CD14-positive monocyte (primary cell): ENCODE measurements at regions not wholly inside any gene's neighbourhood (a gene's known extent, or its start where the extent isn't known, plus 50 kb on each side); places are given as distances from the start of the nearest gene placed in this dataset.

Source experiments
- DNase-seq, 3 donors: peaks; one replicate each; pipeline ENCODE4 v3.0.0-alpha.2; 2011 to 2022
- H2AFZ ChIP-seq: 2 replicates; pipeline ENCODE4 v1.6.0; 2012; ENCODE audit warnings: mild to moderate bottlenecking, low read depth, low read length, inconsistent platforms; ENCODE audit not compliant: insufficient read depth, poor library complexity, severe bottlenecking
- H3K27ac ChIP-seq, 2 donors: 1 replicate in 1 of 2; 2 replicates in 1 of 2; pipeline ENCODE4 v1.5.1; 2012 to 2013; ENCODE audit warnings: low read length in 2 of 2, control low read depth in 1 of 2, inconsistent platforms in 1 of 2, low read depth in 1 of 2, mild to moderate bottlenecking in 1 of 2
- H3K27me3 ChIP-seq, 2 donors: one replicate each; pipeline versions ENCODE4 v1.6.0 to v1.6.1; 2011 to 2013; ENCODE audit warnings: low read length in 2 of 2; ENCODE audit not compliant: control insufficient read depth in 2 of 2, insufficient read depth in 2 of 2
- H3K36me3 ChIP-seq, 2 donors: replicated peaks in 1 of 2; 1 replicate in 1 of 2; 2 replicates in 1 of 2; pipeline versions ENCODE4 v1.5.1 to v1.6.1; 2012 to 2013; ENCODE audit warnings: low read length in 2 of 2, control low read depth in 1 of 2, inconsistent platforms in 1 of 2, mild to moderate bottlenecking in 1 of 2; ENCODE audit not compliant: insufficient read depth in 2 of 2, control insufficient read depth in 1 of 2
- H3K4me1 ChIP-seq, 2 donors: 1 replicate in 1 of 2; 2 replicates in 1 of 2; pipeline versions ENCODE4 v1.5.1 to v1.6.1; 2012 to 2013; ENCODE audit warnings: low read length in 2 of 2, control low read depth in 1 of 2, inconsistent platforms in 1 of 2, mild to moderate bottlenecking in 1 of 2, moderate library complexity in 1 of 2; ENCODE audit not compliant: insufficient read depth in 2 of 2, control insufficient read depth in 1 of 2
- H3K4me2 ChIP-seq: replicated peaks from 2 replicates; pipeline ENCODE3; 2012; ENCODE audit warnings: low read length, moderate library complexity, mild to moderate bottlenecking; ENCODE audit not compliant: poor library complexity, severe bottlenecking; ENCODE audit errors: extremely low read depth
- H3K4me3 ChIP-seq, 3 experiments: fragments of 200-600 bp in 1 of 3; sonication (generic) in 1 of 3; replicated peaks in 1 of 3; 1 replicate in 2 of 3; 2 replicates in 1 of 3; pipeline ENCODE4 v1.5.1; 2011 to 2013; ENCODE audit warnings: low read length in 3 of 3, mild to moderate bottlenecking in 3 of 3, control low read depth in 2 of 3, low read depth in 2 of 3, inconsistent platforms in 1 of 3, moderate library complexity in 1 of 3
- H3K79me2 ChIP-seq: 2 replicates; pipeline ENCODE4 v1.6.0; 2012; ENCODE audit warnings: mild to moderate bottlenecking, control low read depth, inconsistent platforms, low read length, moderate library complexity; ENCODE audit not compliant: insufficient read depth
- H3K9ac ChIP-seq: 2 replicates; pipeline ENCODE4 v1.6.0; 2017; ENCODE audit warnings: low read length, mild to moderate bottlenecking; ENCODE audit not compliant: insufficient read depth, poor library complexity, severe bottlenecking
- H3K9me3 ChIP-seq, 2 donors: replicated peaks in 1 of 2; 1 replicate in 1 of 2; 2 replicates in 1 of 2; pipeline versions ENCODE4 v1.5.1 to v1.6.1; 2012 to 2013; ENCODE audit warnings: low read length in 2 of 2, control low read depth in 1 of 2; ENCODE audit not compliant: control insufficient read depth in 1 of 2, insufficient read depth in 1 of 2
- H4K20me1 ChIP-seq: 2 replicates; pipeline ENCODE4 v1.6.0; 2012; ENCODE audit warnings: mild to moderate bottlenecking, low read length, control low read depth, moderate library complexity; ENCODE audit not compliant: insufficient read depth
- H3K27ac Mint-ChIP-seq, 7 donors: one replicate each; pipeline ENCODE4 v1.8.0; 2020; ENCODE audit warnings: mild to moderate bottlenecking in 7 of 7, mixed read lengths in 7 of 7, moderate library complexity in 6 of 7, inconsistent platforms in 2 of 7
- H3K27me3 Mint-ChIP-seq, 3 donors: one replicate each; pipeline ENCODE4 v1.8.0; 2021 to 2022; ENCODE audit warnings: low read depth in 3 of 3, mild to moderate bottlenecking in 3 of 3, mixed read lengths in 3 of 3, moderate library complexity in 3 of 3, inconsistent platforms in 1 of 3
- H3K36me3 Mint-ChIP-seq, 2 donors: one replicate each; pipeline ENCODE4 v1.8.0; 2020; ENCODE audit warnings: mixed read lengths in 2 of 2, inconsistent platforms in 1 of 2, mild to moderate bottlenecking in 1 of 2
- H3K4me1 Mint-ChIP-seq: one replicate; pipeline ENCODE4 v1.8.0; 2020; ENCODE audit warnings: mild to moderate bottlenecking, mixed read lengths
- H3K4me3 Mint-ChIP-seq, 2 donors: one replicate each; pipeline ENCODE4 v1.8.0; 2020; ENCODE audit warnings: mild to moderate bottlenecking in 2 of 2, mixed read lengths in 2 of 2, moderate library complexity in 1 of 2
- H3K9me3 Mint-ChIP-seq, 7 donors: one replicate each; pipeline ENCODE4 v1.8.0; 2020 to 2022; ENCODE audit warnings: mixed read lengths in 7 of 7, mild to moderate bottlenecking in 6 of 7, moderate library complexity in 6 of 7, inconsistent platforms in 2 of 7
- WGBS: methylation state at CpG from one replicate; pipeline ENCODE4 v1.1.5; 2013; ENCODE audit warnings: missing lambda C conversion rate; ENCODE audit not compliant: insufficient coverage; 5-methylcytosine and 5-hydroxymethylcytosine counted together
- intact Hi-C, 2 donors: fragments of 100-400 bp; cut with micrococcal nuclease; formaldehyde crosslinking; loops; one replicate each; pipeline versions ENCODE4 v1.15.0 to v1.15.1; 2023
- TF ChIP-seq, protein P1 (sequence below): fragments of 200-600 bp; IDR thresholded peaks from one replicate; pipeline ENCODE4 v1.8.0; 2022; ENCODE audit warnings: antibody characterized with exemption, mild to moderate bottlenecking

DNA sequence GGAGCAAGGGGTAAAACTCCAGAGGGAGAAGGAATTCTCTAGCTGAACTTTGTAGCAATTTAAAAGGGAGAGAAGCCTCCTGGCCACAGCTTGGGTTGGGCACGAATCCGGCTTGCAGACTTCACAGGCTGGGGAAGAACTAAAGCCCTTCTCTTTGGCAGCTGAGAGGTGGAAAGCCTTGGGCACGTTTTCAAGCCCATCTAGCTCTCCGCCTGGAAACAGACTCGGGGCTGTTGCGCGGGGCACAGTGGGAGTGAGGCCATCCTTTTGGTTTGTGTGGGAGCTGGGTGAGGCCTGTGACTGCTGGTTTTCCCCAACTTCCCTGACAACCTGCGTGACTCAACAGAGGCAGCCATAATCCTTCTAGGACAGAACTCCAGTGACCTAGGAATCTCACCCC is 295.7 kb upstream of the ROBO1 start:
- Mint-ChIP-seq H3K36me3 (no peaks in the 10 kb centered on the region), H3K4me1 (no peaks in the 10 kb centered on the region), H3K9me3 (peaks cover 0 to 13% (median 5%) of the 10 kb centered on the region in 7 donors), H3K4me3 (no peak overlapping the region), H3K27me3 (no peaks in the 10 kb centered on the region), H3K27ac (no peak overlapping the region)
- Histone ChIP-seq H3K4me2 (no peak overlapping the region), H3K27me3 (no peaks in the 10 kb centered on the region), H3K9me3 (peaks cover 11% of the 10 kb centered on the region in 2 donors), H3K36me3 (no peaks in the 10 kb centered on the region), H3K4me3 (no peak overlapping the region), H3K27ac (no peak overlapping the region), H3K9ac (no peak overlapping the region), H3K79me2 (no peaks in the 10 kb centered on the region), H3K4me1 (no peaks in the 10 kb centered on the region), H2AFZ (no peak overlapping the region), H4K20me1 (no peaks in the 10 kb centered on the region)
- DNase-seq = no peak
- TF ChIP-seq, protein P1, sequence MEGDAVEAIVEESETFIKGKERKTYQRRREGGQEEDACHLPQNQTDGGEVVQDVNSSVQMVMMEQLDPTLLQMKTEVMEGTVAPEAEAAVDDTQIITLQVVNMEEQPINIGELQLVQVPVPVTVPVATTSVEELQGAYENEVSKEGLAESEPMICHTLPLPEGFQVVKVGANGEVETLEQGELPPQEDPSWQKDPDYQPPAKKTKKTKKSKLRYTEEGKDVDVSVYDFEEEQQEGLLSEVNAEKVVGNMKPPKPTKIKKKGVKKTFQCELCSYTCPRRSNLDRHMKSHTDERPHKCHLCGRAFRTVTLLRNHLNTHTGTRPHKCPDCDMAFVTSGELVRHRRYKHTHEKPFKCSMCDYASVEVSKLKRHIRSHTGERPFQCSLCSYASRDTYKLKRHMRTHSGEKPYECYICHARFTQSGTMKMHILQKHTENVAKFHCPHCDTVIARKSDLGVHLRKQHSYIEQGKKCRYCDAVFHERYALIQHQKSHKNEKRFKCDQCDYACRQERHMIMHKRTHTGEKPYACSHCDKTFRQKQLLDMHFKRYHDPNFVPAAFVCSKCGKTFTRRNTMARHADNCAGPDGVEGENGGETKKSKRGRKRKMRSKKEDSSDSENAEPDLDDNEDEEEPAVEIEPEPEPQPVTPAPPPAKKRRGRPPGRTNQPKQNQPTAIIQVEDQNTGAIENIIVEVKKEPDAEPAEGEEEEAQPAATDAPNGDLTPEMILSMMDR = no peak
- WGBS = 88% methylated on average over 5 of the region's 8 CpGs
- intact Hi-C loops = no loop called here

DNA sequence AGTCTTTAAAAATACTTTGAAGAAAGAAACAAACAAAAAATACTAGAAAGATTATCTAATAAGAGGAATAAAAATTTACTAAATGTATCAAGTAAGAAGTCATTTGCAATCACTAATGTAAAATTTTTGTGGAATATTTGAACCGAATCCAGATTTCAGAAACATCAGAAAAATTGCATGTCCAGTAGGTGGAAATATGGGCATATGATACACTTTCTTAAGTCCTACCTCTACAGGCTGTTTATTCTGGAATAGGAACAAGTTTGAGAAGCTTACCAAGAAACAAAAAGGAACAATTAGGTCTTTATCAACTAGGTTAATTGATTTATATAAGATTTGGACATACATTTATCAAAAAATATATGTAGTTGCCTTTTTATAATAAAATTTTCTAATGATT is 292.9 kb upstream of the ROBO1 start:
- Mint-ChIP-seq H3K4me1 (no peaks in the 10 kb centered on the region), H3K36me3 (no peaks in the 10 kb centered on the region), H3K9me3 (peaks cover 0 to 13% (median 5%) of the 10 kb centered on the region in 7 donors), H3K27ac (no peak overlapping the region), H3K4me3 (no peak overlapping the region), H3K27me3 (no peaks in the 10 kb centered on the region)
- H3K4me2 ChIP-seq = no peak overlapping the region
- H4K20me1 ChIP-seq = no peaks in the 10 kb centered on the region
- peaks cover 11% of the 10 kb centered on the region in 2 donors for H3K9me3 ChIP-seq
- no peaks in the 10 kb centered on the region for H3K36me3 ChIP-seq
- TF ChIP-seq, protein P1 = no peak
- H3K4me1 ChIP-seq = no peaks in the 10 kb centered on the region
- no peak overlapping the region for H3K4me3 ChIP-seq
- no peaks in the 10 kb centered on the region for H3K79me2 ChIP-seq
- no peak overlapping the region for H2AFZ ChIP-seq
- H3K27ac ChIP-seq = no peak overlapping the region
- no CpG with 5 or more reads among the region's 1 CpG for WGBS
- no peaks in the 10 kb centered on the region for H3K27me3 ChIP-seq
- DNase-seq = no peak
- intact Hi-C loops = no loop called here
- H3K9ac ChIP-seq = no peak overlapping the region
